ENCODE measurements at regions not wholly inside any gene's neighbourhood (a gene's known extent, or its start where the extent isn't known, plus 50 kb on each side); places are given as distances from the start of the nearest gene placed in this dataset.

GRCh38 chr4:130266814-130267213, 1170.9 kb downstream of the C4orf33 start:
- TF ChIP-seq SP1 (IDR thresholded peaks at IDR 0.05; ENCODE audit: low read depth, low read length) (no peak), CBX5 (IDR thresholded peaks at IDR 0.05; ENCODE audit: low read depth) (no peak), EZH2 (IDR thresholded peaks at IDR 0.05; ENCODE audit: borderline replicate concordance, control insufficient read depth, low read depth, low read length) (no peak), ESRRA (IDR thresholded peaks at IDR 0.05; ENCODE audit: low read length) (no peak), GABPA (IDR thresholded peaks at IDR 0.05; ENCODE audit: low read depth) (no peak), NFIC (IDR thresholded peaks at IDR 0.05; ENCODE audit: low read depth, low read length) (no peak), USF2 (IDR thresholded peaks at IDR 0.05; ENCODE audit: borderline replicate concordance, low read depth, low read length) (no peak), TBL1XR1 (IDR thresholded peaks at IDR 0.05; ENCODE audit: low read depth, low read length) (no peak), POLR2A (IDR thresholded peaks at IDR 0.05; ENCODE audit: low read depth, low read length) (no peak), SUZ12 (IDR thresholded peaks at IDR 0.05; ENCODE audit: unreplicated experiment) (no peak)
- TF ChIP-seq, protein P1, sequence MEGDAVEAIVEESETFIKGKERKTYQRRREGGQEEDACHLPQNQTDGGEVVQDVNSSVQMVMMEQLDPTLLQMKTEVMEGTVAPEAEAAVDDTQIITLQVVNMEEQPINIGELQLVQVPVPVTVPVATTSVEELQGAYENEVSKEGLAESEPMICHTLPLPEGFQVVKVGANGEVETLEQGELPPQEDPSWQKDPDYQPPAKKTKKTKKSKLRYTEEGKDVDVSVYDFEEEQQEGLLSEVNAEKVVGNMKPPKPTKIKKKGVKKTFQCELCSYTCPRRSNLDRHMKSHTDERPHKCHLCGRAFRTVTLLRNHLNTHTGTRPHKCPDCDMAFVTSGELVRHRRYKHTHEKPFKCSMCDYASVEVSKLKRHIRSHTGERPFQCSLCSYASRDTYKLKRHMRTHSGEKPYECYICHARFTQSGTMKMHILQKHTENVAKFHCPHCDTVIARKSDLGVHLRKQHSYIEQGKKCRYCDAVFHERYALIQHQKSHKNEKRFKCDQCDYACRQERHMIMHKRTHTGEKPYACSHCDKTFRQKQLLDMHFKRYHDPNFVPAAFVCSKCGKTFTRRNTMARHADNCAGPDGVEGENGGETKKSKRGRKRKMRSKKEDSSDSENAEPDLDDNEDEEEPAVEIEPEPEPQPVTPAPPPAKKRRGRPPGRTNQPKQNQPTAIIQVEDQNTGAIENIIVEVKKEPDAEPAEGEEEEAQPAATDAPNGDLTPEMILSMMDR (IDR thresholded peaks at IDR 0.05 in 2 of 3, conservative IDR thresholded peaks at IDR 0.05 in 1 of 3; ENCODE audit: control insufficient read depth in 2 of 3, extremely low read depth in 1 of 3, insufficient read depth in 1 of 3, low read depth in 3 of 3, low read length in 3 of 3): no peak
- TF ChIP-seq, protein P2, sequence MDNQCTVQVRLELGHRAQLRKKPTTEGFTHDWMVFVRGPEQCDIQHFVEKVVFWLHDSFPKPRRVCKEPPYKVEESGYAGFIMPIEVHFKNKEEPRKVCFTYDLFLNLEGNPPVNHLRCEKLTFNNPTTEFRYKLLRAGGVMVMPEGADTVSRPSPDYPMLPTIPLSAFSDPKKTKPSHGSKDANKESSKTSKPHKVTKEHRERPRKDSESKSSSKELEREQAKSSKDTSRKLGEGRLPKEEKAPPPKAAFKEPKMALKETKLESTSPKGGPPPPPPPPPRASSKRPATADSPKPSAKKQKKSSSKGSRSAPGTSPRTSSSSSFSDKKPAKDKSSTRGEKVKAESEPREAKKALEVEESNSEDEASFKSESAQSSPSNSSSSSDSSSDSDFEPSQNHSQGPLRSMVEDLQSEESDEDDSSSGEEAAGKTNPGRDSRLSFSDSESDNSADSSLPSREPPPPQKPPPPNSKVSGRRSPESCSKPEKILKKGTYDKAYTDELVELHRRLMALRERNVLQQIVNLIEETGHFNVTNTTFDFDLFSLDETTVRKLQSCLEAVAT (IDR thresholded peaks at IDR 0.05): no peak
- TF ChIP-seq, protein P3, sequence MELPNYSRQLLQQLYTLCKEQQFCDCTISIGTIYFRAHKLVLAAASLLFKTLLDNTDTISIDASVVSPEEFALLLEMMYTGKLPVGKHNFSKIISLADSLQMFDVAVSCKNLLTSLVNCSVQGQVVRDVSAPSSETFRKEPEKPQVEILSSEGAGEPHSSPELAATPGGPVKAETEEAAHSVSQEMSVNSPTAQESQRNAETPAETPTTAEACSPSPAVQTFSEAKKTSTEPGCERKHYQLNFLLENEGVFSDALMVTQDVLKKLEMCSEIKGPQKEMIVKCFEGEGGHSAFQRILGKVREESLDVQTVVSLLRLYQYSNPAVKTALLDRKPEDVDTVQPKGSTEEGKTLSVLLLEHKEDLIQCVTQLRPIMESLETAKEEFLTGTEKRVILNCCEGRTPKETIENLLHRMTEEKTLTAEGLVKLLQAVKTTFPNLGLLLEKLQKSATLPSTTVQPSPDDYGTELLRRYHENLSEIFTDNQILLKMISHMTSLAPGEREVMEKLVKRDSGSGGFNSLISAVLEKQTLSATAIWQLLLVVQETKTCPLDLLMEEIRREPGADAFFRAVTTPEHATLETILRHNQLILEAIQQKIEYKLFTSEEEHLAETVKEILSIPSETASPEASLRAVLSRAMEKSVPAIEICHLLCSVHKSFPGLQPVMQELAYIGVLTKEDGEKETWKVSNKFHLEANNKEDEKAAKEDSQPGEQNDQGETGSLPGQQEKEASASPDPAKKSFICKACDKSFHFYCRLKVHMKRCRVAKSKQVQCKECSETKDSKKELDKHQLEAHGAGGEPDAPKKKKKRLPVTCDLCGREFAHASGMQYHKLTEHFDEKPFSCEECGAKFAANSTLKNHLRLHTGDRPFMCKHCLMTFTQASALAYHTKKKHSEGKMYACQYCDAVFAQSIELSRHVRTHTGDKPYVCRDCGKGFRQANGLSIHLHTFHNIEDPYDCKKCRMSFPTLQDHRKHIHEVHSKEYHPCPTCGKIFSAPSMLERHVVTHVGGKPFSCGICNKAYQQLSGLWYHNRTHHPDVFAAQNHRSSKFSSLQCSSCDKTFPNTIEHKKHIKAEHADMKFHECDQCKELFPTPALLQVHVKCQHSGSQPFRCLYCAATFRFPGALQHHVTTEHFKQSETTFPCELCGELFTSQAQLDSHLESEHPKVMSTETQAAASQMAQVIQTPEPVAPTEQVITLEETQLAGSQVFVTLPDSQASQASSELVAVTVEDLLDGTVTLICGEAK (IDR thresholded peaks at IDR 0.05; ENCODE audit: borderline replicate concordance): no peak

Data from GM12878 (cell line).